Activated CD4-positive, alpha-beta T cell treated with anti-CD3 and anti-CD28 coated beads, Interleukin-2, amount 10 ng/mL, durations not matched to agents 7 days and 5 days (primary cell): ENCODE measurements at regions not wholly inside any gene's neighbourhood (a gene's known extent, or its start where the extent isn't known, plus 50 kb on each side); places are given as distances from the start of the nearest gene placed in this dataset.
"Not testable (repeated sequence)": the region's sequence is repeated elsewhere in the genome, so short reads cannot be mapped to it uniquely, and the experiment has no call there.

Source experiments
- CTCF ChIA-PET: fragments of 350-600 bp; sonication (Branson Sonifier 250); formaldehyde crosslinking; loops from one replicate; lab custom pipeline; 2021; ENCODE audit warnings: antibody characterized with exemption; lab: Charles Lee
- POLR2A ChIA-PET: fragments of 350-600 bp; sonication (Branson Sonifier 250); formaldehyde crosslinking; loops from one replicate; lab custom pipeline; 2021; ENCODE audit warnings: antibody characterized with exemption; lab: Charles Lee
- DNase-seq: peaks from one replicate; pipeline ENCODE4 v3.0.0-alpha.2; 2020
- H3K27ac Mint-ChIP-seq: one replicate; pipeline ENCODE4 v1.8.0; 2021; ENCODE audit warnings: mild to moderate bottlenecking, moderate library complexity, mixed read lengths
- H3K27me3 Mint-ChIP-seq: one replicate; pipeline ENCODE4 v1.8.0; 2021; ENCODE audit warnings: mixed read lengths
- H3K36me3 Mint-ChIP-seq: one replicate; pipeline ENCODE4 v1.8.0; 2021; ENCODE audit warnings: low read depth, mixed read lengths
- H3K4me1 Mint-ChIP-seq: one replicate; pipeline ENCODE4 v1.8.0; 2021; ENCODE audit warnings: mixed read lengths
- H3K4me3 Mint-ChIP-seq: one replicate; pipeline ENCODE4 v1.8.0; 2021; ENCODE audit warnings: mild to moderate bottlenecking, moderate library complexity, mixed read lengths
- H3K9me3 Mint-ChIP-seq: one replicate; pipeline ENCODE4 v1.8.0; 2021; ENCODE audit warnings: mixed read lengths

DNA sequence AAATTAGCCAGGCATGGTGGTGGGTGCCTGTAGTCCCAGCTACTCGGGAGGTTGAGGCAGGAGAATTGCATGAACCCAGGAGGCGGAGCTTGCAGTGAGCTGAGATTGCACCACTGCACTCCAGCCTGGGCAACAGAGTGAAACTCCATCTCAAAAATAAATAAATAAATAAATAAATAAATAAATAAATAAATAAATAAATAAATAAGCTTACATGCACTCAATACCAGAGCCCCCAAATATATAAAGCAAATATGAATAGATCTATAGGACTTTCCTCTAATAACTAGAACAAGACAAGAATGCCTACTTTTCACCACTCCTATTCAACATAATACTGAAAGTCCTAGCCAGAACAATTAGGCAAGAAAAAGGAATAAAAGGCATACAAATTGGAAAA, 147.5 kb upstream of the SOX6 start:
- H3K9me3 Mint-ChIP-seq: peaks cover 20% of the 10 kb centered on the region
- H3K27ac Mint-ChIP-seq, H3K4me1 Mint-ChIP-seq, CTCF ChIA-PET, H3K27me3 Mint-ChIP-seq, H3K4me3 Mint-ChIP-seq, H3K36me3 Mint-ChIP-seq, POLR2A ChIA-PET, DNase-seq: not testable (repeated sequence)

- H3K4me3 Mint-ChIP-seq: no peak overlapping the region
Observed at GRCh38 chr11:16494918-16495691, 138.8 kb upstream of the SOX6 start.

GRCh38 chr11:16484434-16484833, 128.1 kb upstream of the SOX6 start:
- CTCF ChIA-PET: no interaction called here

More at GRCh38 chr11:16494918-16495691, 138.8 kb upstream of the SOX6 start:
- Mint-ChIP-seq H3K4me1 (no peaks in the 10 kb centered on the region), H3K36me3 (no peaks in the 10 kb centered on the region), H3K9me3 (peaks cover 5% of the 10 kb centered on the region), H3K27ac (no peak overlapping the region), H3K27me3 (no peaks in the 10 kb centered on the region)
- ChIA-PET CTCF (no interaction called here), POLR2A (no interaction called here)
- no peak for DNase-seq

DNA sequence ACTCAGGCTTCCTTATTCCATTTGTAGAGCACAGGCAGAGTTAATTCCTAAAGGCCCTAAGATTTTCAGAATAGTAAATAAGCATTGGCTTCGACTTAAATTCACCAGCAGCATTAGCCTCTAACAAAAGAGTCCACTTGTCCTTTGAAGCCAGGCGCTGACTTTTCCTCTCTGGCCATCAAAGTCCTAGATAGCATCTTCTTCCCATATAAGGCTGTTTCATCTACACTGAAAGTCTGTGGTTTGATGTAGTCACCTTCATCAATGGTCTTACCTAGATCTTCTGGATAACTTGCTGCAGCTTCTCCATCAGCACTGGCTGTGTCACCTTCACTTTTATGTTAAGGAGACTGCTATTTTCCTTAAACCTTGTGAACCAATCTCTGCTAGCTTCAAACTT, 118.3 kb upstream of the SOX6 start:
- H3K36me3 Mint-ChIP-seq: no peaks in the 10 kb centered on the region
- ChIA-PET CTCF (no interaction called here), POLR2A (no interaction called here)
- no peaks in the 10 kb centered on the region for H3K9me3 Mint-ChIP-seq
- no peaks in the 10 kb centered on the region for H3K4me1 Mint-ChIP-seq
- DNase-seq: no peak
- H3K27ac Mint-ChIP-seq: no peak overlapping the region
- no peaks in the 10 kb centered on the region for H3K27me3 Mint-ChIP-seq
- no peak overlapping the region for H3K4me3 Mint-ChIP-seq

More at GRCh38 chr11:16484434-16484833, 128.1 kb upstream of the SOX6 start:
- H3K36me3 Mint-ChIP-seq: no peaks in the 10 kb centered on the region
- POLR2A ChIA-PET: no interaction called here
- no peak overlapping the region for H3K27ac Mint-ChIP-seq
- H3K4me1 Mint-ChIP-seq: no peaks in the 10 kb centered on the region
- no peak for DNase-seq
- no peaks in the 10 kb centered on the region for H3K9me3 Mint-ChIP-seq
- H3K27me3 Mint-ChIP-seq: no peaks in the 10 kb centered on the region
- no peak overlapping the region for H3K4me3 Mint-ChIP-seq

GRCh38 chr11:16469968-16470367, 113.6 kb upstream of the SOX6 start:
- ChIA-PET POLR2A (no interaction called here), CTCF (no interaction called here)
- Mint-ChIP-seq H3K36me3 (no peaks in the 10 kb centered on the region), H3K9me3 (no peaks in the 10 kb centered on the region), H3K27ac (no peak overlapping the region), H3K27me3 (no peaks in the 10 kb centered on the region), H3K4me3 (no peak overlapping the region), H3K4me1 (no peaks in the 10 kb centered on the region)
- no peak for DNase-seq

GRCh38 chr11:16468735-16469453, 112.5 kb upstream of the SOX6 start:
- Mint-ChIP-seq H3K4me1 (no peaks in the 10 kb centered on the region), H3K9me3 (no peaks in the 10 kb centered on the region), H3K4me3 (no peak overlapping the region), H3K36me3 (no peaks in the 10 kb centered on the region), H3K27ac (no peak overlapping the region), H3K27me3 (no peaks in the 10 kb centered on the region)
- DNase-seq: no peak
- POLR2A ChIA-PET: no interaction called here
- CTCF ChIA-PET: no interaction called here

DNA sequence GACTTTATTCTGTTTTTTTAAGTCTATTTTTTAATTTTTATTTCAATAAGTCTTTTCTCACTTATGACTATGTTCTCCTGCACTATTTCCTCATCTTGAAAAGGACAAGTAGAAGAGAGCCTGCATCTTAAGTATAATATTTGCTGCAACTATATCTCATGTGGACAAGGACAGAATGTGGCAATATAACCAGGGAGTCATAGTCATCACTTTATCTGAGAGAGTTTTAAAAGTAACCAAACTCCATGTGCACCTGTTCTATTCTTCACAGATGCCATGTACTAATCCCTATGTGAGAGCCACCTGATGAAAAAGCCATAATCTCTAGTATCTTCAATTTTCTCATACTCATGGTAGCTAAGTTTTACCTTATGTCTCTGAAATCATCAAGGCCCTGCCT, 104.2 kb upstream of the SOX6 start:
- H3K4me1 Mint-ChIP-seq: no peaks in the 10 kb centered on the region
- no peak for DNase-seq
- no peaks in the 10 kb centered on the region for H3K27me3 Mint-ChIP-seq
- no peaks in the 10 kb centered on the region for H3K9me3 Mint-ChIP-seq
- H3K36me3 Mint-ChIP-seq: no peaks in the 10 kb centered on the region
- no peak overlapping the region for H3K27ac Mint-ChIP-seq
- ChIA-PET POLR2A (no interaction called here), CTCF (no interaction called here)
- H3K4me3 Mint-ChIP-seq: no peak overlapping the region

DNA sequence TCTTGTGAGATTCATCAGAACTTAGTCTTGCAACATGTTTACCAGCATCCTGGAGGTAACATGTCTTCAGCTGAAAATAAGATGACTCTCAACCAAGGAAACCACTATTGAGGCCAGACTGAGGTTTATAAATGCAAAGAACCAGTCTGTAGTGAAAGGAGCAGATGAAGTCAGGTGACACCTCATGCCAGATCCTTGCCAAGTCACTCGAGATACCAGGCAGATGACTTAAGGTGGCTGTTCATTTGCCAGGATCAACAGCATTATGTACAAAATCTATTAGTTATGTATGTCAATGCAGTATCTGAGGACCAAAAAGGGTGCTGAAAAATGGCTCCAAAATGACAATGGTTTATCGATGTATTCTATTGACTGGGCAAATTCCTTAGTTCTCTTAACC, 100.0 kb upstream of the SOX6 start:
- Mint-ChIP-seq H3K36me3 (no peaks in the 10 kb centered on the region), H3K27ac (no peak overlapping the region), H3K27me3 (no peaks in the 10 kb centered on the region), H3K4me1 (no peaks in the 10 kb centered on the region), H3K9me3 (no peaks in the 10 kb centered on the region), H3K4me3 (no peak overlapping the region)
- ChIA-PET POLR2A (no interaction called here), CTCF (no interaction called here)
- DNase-seq: no peak

DNA sequence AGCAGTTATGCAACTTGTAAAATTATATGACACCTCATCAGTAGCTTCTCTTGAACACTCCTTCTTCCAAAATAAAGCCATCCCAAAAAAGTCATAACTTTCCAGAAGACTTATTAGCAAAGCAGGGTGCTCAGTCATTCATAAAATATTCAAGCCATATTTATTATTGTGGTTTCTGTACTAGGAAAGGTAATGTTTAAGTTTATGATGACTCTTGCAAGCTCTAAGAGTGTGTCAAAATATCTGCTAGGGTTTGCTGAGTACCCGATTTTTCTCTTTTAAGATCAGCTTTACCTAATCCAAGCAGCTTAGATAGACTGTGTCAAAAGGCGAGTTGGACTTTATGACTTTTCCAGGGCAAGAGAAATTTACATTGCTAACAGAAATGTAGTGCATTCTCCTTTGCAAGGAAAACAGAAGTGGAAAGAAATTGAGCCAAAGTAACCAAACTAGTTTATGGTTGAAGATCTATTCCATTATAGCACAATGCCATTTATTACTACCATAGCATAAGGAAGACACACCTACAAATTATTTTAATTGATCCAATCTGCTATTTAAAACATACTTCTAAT, 98.0 kb upstream of the SOX6 start:
- H3K9me3 Mint-ChIP-seq: no peaks in the 10 kb centered on the region
- H3K4me1 Mint-ChIP-seq: no peaks in the 10 kb centered on the region
- ChIA-PET CTCF (no interaction called here), POLR2A (no interaction called here)
- H3K27me3 Mint-ChIP-seq: no peaks in the 10 kb centered on the region
- DNase-seq: no peak
- no peak overlapping the region for H3K4me3 Mint-ChIP-seq
- H3K27ac Mint-ChIP-seq: no peak overlapping the region
- no peaks in the 10 kb centered on the region for H3K36me3 Mint-ChIP-seq

DNA sequence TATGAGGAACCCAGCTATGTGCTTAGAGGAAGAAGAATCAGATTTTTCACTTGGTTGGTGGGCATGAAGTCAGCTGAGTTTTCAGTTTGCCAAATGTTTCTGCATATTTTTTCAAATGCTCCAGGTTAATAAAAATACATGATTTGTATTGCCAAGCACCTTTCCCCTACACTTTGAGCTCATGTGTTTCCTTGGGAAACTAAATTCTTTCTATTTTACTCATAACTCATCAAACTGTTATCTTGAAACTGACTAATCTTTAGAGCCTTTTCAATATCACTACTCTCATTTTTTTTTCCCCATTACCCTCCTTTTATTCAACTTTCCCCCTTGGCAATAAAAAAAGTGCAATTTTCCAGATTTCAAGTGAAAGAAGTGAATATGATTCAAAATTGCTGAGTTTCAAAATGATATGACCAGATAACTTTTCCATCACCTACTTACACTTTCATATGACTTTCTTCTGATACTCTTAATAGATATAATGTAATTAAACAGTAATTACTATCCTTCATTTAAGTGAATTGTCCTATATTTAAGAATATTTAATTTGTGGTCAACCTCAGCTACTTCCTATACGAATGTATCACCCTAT, 91.9 kb upstream of the SOX6 start:
- DNase-seq: no peak
- no peaks in the 10 kb centered on the region for H3K36me3 Mint-ChIP-seq
- no peaks in the 10 kb centered on the region for H3K27me3 Mint-ChIP-seq
- POLR2A ChIA-PET: no interaction called here
- CTCF ChIA-PET: no interaction called here
- H3K9me3 Mint-ChIP-seq: no peaks in the 10 kb centered on the region
- H3K4me3 Mint-ChIP-seq: no peak overlapping the region
- H3K27ac Mint-ChIP-seq: no peak overlapping the region
- no peaks in the 10 kb centered on the region for H3K4me1 Mint-ChIP-seq

DNA sequence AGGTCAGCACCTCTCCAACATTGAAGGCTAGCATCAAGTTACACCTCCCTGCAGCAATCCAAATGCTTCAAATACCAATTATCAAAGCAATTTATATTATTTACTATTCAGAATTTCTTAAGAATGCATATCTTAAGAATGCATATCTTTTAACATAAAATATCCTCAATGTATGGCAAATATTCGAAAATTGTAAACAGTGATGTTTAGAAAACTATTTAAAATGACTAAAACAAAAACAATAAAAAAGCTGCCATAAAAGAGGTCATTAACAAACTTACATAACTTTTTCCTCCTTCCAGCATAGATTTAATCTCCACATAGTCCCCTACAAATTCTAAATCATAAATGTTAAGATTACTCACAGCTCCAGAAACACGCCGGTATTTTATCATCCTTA, 85.1 kb upstream of the SOX6 start:
- H3K4me3 Mint-ChIP-seq: no peak overlapping the region
- CTCF ChIA-PET: no interaction called here
- POLR2A ChIA-PET: no interaction called here

DNA sequence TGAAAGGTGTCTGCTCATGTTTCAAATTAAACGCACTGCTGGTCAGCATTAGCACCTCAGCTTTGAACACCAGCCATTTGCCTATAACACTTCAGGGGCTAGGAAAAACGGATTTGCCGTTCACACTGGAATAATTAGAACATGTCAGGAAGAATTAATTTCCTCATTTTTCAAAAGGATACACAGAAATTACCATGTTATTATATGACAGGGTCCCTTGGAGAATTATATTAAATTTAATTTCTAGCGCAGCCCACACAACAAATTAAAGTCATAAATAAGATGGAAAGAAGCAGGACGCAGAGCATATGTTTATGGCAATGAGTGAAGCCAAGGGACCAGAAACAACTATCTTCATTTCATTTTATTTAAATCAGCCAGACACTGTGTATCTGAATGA, 83.8 kb upstream of the SOX6 start:
- Mint-ChIP-seq H3K4me1 (no peaks in the 10 kb centered on the region), H3K27ac (no peak overlapping the region), H3K36me3 (no peaks in the 10 kb centered on the region), H3K4me3 (no peak overlapping the region), H3K9me3 (no peaks in the 10 kb centered on the region), H3K27me3 (no peaks in the 10 kb centered on the region)
- CTCF ChIA-PET: no interaction called here
- POLR2A ChIA-PET: no interaction called here
- DNase-seq: no peak

More for the DNA sequence above, 85.1 kb upstream of the SOX6 start:
- Mint-ChIP-seq H3K36me3 (no peaks in the 10 kb centered on the region), H3K9me3 (no peaks in the 10 kb centered on the region), H3K4me1 (no peaks in the 10 kb centered on the region), H3K27ac (no peak overlapping the region), H3K27me3 (no peaks in the 10 kb centered on the region)
- DNase-seq: no peak

DNA sequence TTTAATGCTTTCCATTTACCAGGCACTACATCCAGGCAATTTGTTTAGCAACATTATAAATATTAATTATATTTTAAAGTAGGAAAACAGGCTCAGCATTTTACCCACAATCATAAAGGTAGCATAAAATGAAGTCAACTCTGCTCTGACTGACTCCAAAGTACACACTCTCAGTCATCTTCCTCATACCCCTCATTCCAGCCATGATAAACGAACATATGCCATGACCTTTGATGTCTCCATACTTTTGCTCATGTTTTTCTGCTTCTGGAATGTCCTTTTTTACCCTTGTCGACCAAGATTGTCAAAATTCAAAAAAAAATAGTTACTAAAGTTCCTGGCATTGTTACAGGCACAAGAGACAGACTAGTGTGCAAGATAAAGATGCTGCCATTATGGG, 77.7 kb upstream of the SOX6 start:
- Mint-ChIP-seq H3K27me3 (no peaks in the 10 kb centered on the region), H3K27ac (no peak overlapping the region), H3K4me3 (no peak overlapping the region), H3K36me3 (no peaks in the 10 kb centered on the region), H3K4me1 (no peaks in the 10 kb centered on the region), H3K9me3 (peaks cover 8% of the 10 kb centered on the region)
- POLR2A ChIA-PET: no interaction called here
- no peak for DNase-seq
- CTCF ChIA-PET: no interaction called here
